ENCODE measurements at regions not wholly inside any gene's neighbourhood (a gene's known extent, or its start where the extent isn't known, plus 50 kb on each side); places are given as distances from the start of the nearest gene placed in this dataset.

DNA sequence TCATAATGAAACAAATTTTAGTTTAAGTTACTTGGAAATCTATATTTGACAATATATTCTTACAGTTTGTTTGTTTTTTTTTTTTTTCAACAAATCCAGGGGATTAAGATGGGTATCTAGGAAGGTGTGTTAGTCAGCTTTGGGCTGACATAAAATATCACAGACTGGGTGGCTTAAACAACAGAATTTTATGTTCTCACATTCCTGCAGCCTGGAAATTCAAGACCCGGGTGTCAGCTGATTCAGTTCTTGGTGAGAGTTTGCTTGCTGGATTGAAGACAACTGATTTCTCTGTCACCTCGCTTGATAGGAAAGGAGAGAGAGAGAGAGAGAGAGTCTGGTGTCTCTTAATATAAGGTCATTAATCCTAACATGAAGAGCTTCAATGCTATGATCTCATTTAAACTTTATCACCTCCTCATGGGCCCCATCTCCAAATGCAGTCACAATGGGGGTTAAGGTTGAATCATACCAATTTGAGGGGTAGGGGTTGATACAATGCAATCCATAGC, 465.2 kb downstream of the CENPC start:
- TF ChIP-seq, protein P1, sequence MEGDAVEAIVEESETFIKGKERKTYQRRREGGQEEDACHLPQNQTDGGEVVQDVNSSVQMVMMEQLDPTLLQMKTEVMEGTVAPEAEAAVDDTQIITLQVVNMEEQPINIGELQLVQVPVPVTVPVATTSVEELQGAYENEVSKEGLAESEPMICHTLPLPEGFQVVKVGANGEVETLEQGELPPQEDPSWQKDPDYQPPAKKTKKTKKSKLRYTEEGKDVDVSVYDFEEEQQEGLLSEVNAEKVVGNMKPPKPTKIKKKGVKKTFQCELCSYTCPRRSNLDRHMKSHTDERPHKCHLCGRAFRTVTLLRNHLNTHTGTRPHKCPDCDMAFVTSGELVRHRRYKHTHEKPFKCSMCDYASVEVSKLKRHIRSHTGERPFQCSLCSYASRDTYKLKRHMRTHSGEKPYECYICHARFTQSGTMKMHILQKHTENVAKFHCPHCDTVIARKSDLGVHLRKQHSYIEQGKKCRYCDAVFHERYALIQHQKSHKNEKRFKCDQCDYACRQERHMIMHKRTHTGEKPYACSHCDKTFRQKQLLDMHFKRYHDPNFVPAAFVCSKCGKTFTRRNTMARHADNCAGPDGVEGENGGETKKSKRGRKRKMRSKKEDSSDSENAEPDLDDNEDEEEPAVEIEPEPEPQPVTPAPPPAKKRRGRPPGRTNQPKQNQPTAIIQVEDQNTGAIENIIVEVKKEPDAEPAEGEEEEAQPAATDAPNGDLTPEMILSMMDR (IDR thresholded peaks at IDR 0.05): no peak
- no peak for TF ChIP-seq POLR2A (IDR thresholded peaks at IDR 0.05)
- no peak for TF ChIP-seq EP300 (IDR thresholded peaks at IDR 0.05)
